GM12864 (cell line): ENCODE measurements at regions not wholly inside any gene's neighbourhood (a gene's known extent, or its start where the extent isn't known, plus 50 kb on each side); places are given as distances from the start of the nearest gene placed in this dataset.
"Not testable (repeated sequence)": the region's sequence is repeated elsewhere in the genome, so short reads cannot be mapped to it uniquely, and the experiment has no call there.

Experiments
- DNase-seq: peaks from one replicate; pipeline ENCODE4 v3.0.0-alpha.2; 2011; ENCODE audit warnings: low read depth
- H3K4me3 ChIP-seq: 2 replicates; pipeline ENCODE4 v1.5.1; 2011; ENCODE audit warnings: mild to moderate bottlenecking, low read depth, low read length, control low read depth
- TF ChIP-seq, protein P1 (sequence below): IDR thresholded peaks from 2 replicates; pipeline ENCODE4 v1.5.1; 2011; ENCODE audit warnings: low read depth, mild to moderate bottlenecking, moderate library complexity, low read length, control low read depth, inconsistent platforms; ENCODE audit errors: missing control alignments

DNA sequence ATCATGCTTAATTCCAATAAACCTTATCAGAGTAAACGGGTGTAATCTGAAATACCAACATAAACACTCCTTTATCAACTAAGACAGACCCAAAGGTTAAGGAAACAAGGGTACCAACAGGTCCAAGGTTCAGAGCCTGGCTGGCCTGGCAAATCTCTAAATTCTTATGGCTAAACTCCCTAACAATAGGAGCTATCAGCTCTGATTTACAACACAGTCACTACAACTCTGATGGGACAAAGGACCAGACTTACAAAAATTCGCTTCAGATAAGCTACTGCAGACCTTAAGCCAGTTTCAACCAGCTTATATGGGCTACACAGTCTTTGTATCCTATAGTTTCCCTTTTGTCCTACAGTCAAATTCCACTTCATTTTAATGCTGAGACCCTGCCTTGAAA is 381.9 kb downstream of the ZWINT start:
- DNase-seq, result no peak
- no peak overlapping the region for H3K4me3 ChIP-seq
- TF ChIP-seq, protein P1, sequence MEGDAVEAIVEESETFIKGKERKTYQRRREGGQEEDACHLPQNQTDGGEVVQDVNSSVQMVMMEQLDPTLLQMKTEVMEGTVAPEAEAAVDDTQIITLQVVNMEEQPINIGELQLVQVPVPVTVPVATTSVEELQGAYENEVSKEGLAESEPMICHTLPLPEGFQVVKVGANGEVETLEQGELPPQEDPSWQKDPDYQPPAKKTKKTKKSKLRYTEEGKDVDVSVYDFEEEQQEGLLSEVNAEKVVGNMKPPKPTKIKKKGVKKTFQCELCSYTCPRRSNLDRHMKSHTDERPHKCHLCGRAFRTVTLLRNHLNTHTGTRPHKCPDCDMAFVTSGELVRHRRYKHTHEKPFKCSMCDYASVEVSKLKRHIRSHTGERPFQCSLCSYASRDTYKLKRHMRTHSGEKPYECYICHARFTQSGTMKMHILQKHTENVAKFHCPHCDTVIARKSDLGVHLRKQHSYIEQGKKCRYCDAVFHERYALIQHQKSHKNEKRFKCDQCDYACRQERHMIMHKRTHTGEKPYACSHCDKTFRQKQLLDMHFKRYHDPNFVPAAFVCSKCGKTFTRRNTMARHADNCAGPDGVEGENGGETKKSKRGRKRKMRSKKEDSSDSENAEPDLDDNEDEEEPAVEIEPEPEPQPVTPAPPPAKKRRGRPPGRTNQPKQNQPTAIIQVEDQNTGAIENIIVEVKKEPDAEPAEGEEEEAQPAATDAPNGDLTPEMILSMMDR, result no peak

DNA sequence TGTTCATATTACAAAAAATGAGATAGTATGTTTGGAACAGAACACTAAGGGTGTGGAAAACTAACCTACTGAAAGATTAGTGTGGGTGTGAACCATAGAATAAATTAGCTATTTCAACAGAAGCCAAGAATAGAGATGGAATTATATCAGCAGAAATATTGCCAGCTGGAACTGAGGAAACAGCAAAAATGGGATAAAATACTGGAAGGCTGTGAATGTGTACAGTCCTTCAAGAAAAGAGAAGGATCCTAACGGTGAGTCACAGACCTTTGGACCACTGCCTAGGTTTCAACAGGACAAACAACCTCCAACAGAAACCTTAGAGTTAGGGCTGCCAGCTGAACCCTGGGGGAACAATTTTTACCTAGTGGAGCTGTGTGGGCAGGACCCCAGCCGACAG is 395.0 kb downstream of the ZWINT start:
- H3K4me3 ChIP-seq, result no peak overlapping the region
- no peak for DNase-seq
- TF ChIP-seq, protein P1, result no peak

DNA sequence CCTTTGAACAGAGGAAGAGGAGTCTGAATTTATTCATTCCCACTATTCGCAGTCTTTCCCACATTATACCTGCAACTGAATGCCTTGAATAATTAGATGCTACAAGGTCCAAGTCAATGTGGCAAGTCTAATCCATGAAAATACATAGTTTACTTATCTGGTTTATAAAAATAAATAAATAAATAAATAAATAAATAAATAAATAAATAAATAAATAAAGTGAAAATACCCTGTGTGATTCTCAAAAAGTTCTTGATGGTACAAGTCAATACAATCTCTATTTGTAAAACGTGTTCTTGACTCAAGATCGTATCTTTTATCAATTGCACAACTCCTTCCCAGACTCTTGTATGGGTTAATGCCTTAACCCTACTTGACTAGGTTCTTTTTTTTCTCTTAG is 417.7 kb downstream of the ZWINT start:
- H3K4me3 ChIP-seq, result no peak overlapping the region
- TF ChIP-seq, protein P1, result no peak
- no peak for DNase-seq

DNA sequence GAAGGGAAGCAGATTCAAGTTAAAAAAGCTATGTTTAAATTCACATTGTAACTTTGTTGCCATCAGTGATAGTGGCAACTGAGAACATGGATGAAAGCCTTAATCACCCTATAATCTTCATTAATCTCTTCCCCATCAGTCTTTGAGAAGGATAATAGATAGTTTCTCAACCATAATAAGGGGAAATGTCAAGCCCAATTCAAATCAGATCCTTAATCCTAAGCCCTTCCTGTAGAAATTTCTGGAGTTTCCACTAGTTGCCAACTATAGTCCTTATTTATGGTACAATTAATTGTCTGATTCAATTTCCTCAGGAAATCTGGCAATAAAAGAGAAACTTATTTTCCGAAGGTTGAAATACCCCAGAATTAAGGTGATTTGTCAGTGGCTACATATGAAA is 431.8 kb downstream of the ZWINT start:
- TF ChIP-seq, protein P1, result no peak

DNA sequence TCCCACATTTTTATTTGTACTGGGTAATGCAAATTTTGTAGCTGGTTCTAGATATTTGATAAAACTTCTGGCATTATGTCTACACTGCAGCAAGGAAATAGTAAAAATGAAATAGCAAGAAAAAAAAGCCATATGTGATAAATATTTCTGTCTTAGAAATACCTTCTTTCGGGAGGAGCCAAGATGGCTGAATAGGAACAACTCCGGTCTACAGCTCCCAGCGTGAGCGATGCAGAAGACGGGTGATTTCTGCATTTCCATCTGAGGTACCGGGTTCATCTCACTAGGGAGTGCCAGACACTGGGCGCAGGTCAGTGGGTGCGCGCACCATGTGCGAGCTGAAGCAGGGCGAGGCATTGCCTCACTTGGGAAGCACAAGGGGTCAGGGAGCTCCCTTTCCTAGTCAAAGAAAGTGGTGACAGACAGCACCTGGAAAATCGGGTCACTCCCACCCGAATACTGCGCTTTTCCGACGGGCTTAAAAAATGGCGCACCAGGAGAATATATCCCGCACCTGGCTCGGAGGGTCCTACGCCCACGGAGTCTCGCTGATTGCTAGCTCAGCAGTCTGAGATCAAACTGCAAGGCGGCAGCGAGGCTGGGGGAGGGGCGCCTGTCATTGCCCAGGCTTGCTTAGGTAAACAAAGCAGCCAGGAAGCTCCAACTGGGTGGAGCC is 461.4 kb downstream of the ZWINT start:
- not testable (repeated sequence) for DNase-seq, H3K4me3 ChIP-seq

More for the DNA sequence above, 431.8 kb downstream of the ZWINT start:
- H3K4me3 ChIP-seq, result no peak overlapping the region
- DNase-seq, result no peak

DNA sequence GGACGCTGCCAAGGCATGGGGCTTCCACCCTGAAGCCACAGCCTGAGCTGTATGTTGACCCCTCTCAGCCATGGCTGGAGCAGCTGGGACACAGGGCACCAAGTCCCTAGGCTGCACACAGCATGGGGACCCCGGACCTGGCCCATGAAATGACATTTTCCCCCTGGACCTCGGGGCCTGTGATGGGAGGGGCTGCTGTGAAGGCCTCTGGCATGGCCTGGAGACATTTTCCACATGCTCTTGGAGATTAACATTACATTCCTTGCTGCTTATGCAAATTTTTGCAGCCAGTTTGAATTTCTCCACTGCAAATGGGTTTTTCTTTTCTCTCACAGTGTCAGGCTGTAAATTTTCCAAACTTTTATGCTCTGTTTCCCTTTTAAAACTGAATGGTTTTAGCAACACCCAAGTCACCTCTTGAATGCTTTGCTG is 463.6 kb downstream of the ZWINT start:
- TF ChIP-seq, protein P1, result no peak
- H3K4me3 ChIP-seq, result no peak overlapping the region
- no peak for DNase-seq

DNA sequence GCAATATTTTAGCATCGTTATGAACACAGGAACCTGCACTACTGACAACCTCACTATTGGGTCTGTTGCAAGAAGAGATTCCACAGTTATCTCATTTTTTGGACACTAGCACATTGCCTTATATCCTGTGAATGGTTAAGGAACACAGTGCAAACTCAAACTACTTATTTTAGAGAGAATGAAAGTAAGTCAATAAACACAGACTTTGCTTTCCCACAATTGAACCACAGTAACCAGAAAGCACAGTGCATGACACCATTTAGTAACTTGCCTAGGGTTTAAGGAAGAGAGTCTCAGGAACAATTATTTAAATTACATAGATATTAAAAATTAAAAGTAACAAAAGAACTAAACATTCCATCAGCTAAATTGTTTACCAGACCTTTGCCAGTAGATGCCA is 468.8 kb downstream of the ZWINT start:
- TF ChIP-seq, protein P1, result no peak
- H3K4me3 ChIP-seq, result no peak overlapping the region
- DNase-seq, result no peak
